ENCODE measurements at regions not wholly inside any gene's neighbourhood (a gene's known extent, or its start where the extent isn't known, plus 50 kb on each side); places are given as distances from the start of the nearest gene placed in this dataset.

DNA sequence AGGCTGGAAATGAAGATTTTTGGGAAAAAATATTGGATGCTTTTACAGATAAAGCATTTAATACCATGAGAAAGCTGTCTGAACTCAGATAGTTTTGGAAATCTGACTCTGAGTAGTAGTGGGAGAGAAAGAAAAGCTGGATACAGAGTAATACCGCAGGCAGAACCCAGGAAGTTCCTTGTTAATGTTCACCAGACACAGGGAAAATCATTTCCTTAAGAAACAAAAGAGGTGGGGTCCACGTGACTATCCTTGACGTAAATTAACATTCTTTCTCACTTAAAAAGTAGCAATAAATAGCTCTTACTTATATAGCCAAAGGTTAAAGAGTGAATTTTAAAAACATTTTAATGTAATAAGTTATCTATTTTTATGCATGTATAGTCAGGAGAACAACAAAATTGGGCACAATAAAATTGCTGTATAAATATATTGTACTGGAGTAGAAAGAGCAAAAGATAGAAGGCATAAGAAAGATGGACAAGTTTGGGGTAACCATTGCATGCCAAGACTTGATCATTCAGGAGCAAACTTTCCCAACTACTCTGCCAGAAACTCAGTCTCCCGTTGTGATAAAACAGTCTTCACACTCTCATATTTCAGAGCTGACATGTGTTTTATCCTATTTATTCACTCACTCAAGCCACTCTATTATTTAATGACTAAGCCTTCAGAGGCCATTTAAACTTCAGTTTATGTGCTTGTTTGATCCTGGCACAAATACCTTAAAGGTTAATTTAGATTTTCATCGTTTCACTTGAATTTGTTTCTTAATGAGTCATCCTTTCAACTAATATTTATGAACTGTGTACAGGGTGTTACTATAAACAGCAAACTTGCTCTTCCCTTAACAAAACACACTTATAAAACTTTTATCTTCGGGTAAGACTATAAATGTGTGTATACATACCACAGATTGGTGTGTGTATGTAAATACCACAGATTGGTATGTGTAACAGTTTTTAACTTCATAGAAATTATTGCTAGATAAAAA is 143.1 kb downstream of the GNAI1 start:
- Histone ChIP-seq H3K27me3 (no peaks in the 10 kb centered on the region), H3K9me3 (no peaks in the 10 kb centered on the region), H3K4me3 (no peak overlapping the region), H3K36me3 (no peaks in the 10 kb centered on the region)
- DNase-seq = peak; percentile 14
